Mesenchymal stem cell (in vitro differentiated cells and primary cell): ENCODE measurements at regions not wholly inside any gene's neighbourhood (a gene's known extent, or its start where the extent isn't known, plus 50 kb on each side); places are given as distances from the start of the nearest gene placed in this dataset.

Source experiments
- DNase-seq: peaks from one replicate; pipeline ENCODE4 v3.0.0-alpha.2; 2013
- H2AFZ ChIP-seq: one replicate; pipeline ENCODE4 v1.6.1; 2013; ENCODE audit warnings: low read depth, mild to moderate bottlenecking, control low read depth, inconsistent platforms, low read length, moderate library complexity
- H2AK5ac ChIP-seq: 2 replicates; pipeline ENCODE4 v1.6.1; 2013; ENCODE audit warnings: low read length, moderate library complexity, mild to moderate bottlenecking, inconsistent platforms; ENCODE audit not compliant: severe bottlenecking
- H2BK120ac ChIP-seq: one replicate; pipeline ENCODE4 v1.6.1; 2013; ENCODE audit warnings: low read depth, mild to moderate bottlenecking, inconsistent platforms, low read length, moderate library complexity
- H2BK12ac ChIP-seq, 2 experiments: one replicate each; pipeline ENCODE4 v1.6.1; 2013; ENCODE audit warnings: inconsistent platforms in 2 of 2, low read length in 2 of 2, mild to moderate bottlenecking in 2 of 2, moderate library complexity in 2 of 2, control low read depth in 1 of 2
- H2BK15ac ChIP-seq: one replicate; pipeline ENCODE4 v1.6.1; 2013; ENCODE audit warnings: mild to moderate bottlenecking, low read depth, inconsistent platforms; ENCODE audit not compliant: poor library complexity, severe bottlenecking
- H2BK5ac ChIP-seq: 2 replicates; pipeline ENCODE4 v1.6.1; 2013; ENCODE audit warnings: low read depth, mild to moderate bottlenecking, low read length, control low read depth, inconsistent platforms; ENCODE audit not compliant: poor library complexity, severe bottlenecking
- H3K14ac ChIP-seq, 2 experiments: one replicate each; pipeline ENCODE4 v1.6.1; 2013; ENCODE audit warnings: inconsistent platforms in 2 of 2, low read length in 2 of 2, control low read depth in 1 of 2, mild to moderate bottlenecking in 1 of 2, moderate library complexity in 1 of 2
- H3K18ac ChIP-seq, 2 experiments: one replicate each; pipeline ENCODE4 v1.6.1; 2013; ENCODE audit warnings: inconsistent platforms in 2 of 2, low read length in 2 of 2, control low read depth in 1 of 2, low read depth in 1 of 2, mild to moderate bottlenecking in 1 of 2
- H3K23ac ChIP-seq, 2 experiments: one replicate each; pipeline ENCODE4 v1.6.1; 2013; ENCODE audit warnings: inconsistent platforms in 2 of 2, low read length in 2 of 2, mild to moderate bottlenecking in 2 of 2, moderate library complexity in 2 of 2, control low read depth in 1 of 2
- H3K27ac ChIP-seq: 2 replicates; pipeline ENCODE4 v1.5.1; 2013; ENCODE audit warnings: mild to moderate bottlenecking, moderate library complexity, low read length, control low read depth, inconsistent platforms; ENCODE audit not compliant: poor library complexity, severe bottlenecking
- H3K27me3 ChIP-seq, 2 experiments: 2 replicates each; pipeline versions ENCODE4 v1.6.1 to v1.7.0; 2013; ENCODE audit warnings: low read length in 2 of 2, mild to moderate bottlenecking in 2 of 2, moderate library complexity in 2 of 2, control low read depth in 1 of 2, inconsistent platforms in 1 of 2; ENCODE audit not compliant: control insufficient read depth in 1 of 2, insufficient read depth in 1 of 2
- H3K36me3 ChIP-seq, 2 experiments: 2 replicates each; pipeline versions ENCODE4 v1.6.1 to v1.7.0; 2013; ENCODE audit warnings: low read length in 2 of 2, control low read depth in 1 of 2, inconsistent platforms in 1 of 2, low read depth in 1 of 2, mild to moderate bottlenecking in 1 of 2; ENCODE audit not compliant: insufficient read depth in 2 of 2, control insufficient read depth in 1 of 2
- H3K4ac ChIP-seq, 2 experiments: one replicate each; pipeline ENCODE4 v1.6.1; 2013; ENCODE audit warnings: inconsistent platforms in 2 of 2, low read length in 2 of 2, mild to moderate bottlenecking in 2 of 2, moderate library complexity in 2 of 2, control low read depth in 1 of 2, low read depth in 1 of 2
- H3K4me1 ChIP-seq: 2 replicates; pipeline ENCODE4 v1.6.1; 2013; ENCODE audit warnings: low read depth, low read length, control low read depth; ENCODE audit not compliant: control insufficient read depth, insufficient read depth
- H3K4me2 ChIP-seq: 2 replicates; pipeline ENCODE4 v1.6.1; 2013; ENCODE audit warnings: low read length, mild to moderate bottlenecking, inconsistent platforms; ENCODE audit not compliant: poor library complexity, severe bottlenecking
- H3K4me3 ChIP-seq, 2 experiments: 2 replicates each; pipeline versions ENCODE4 v1.5.1 to v1.7.0; 2013; ENCODE audit warnings: low read length in 2 of 2, mild to moderate bottlenecking in 2 of 2, control low read depth in 1 of 2, low read depth in 1 of 2; ENCODE audit not compliant: insufficient read depth in 1 of 2
- H3K79me1 ChIP-seq: replicated peaks from 2 replicates; pipeline ENCODE4 v1.6.1; 2013; ENCODE audit warnings: mild to moderate bottlenecking, control low read depth, low read length, inconsistent platforms; ENCODE audit not compliant: poor library complexity, severe bottlenecking
- H3K9ac ChIP-seq: 2 replicates; pipeline ENCODE4 v1.7.0; 2013; ENCODE audit warnings: mild to moderate bottlenecking, low read length, moderate library complexity
- H3K9me3 ChIP-seq: 2 replicates; pipeline ENCODE4 v1.7.0; 2013; ENCODE audit warnings: mild to moderate bottlenecking, low read length; ENCODE audit not compliant: control insufficient read depth
- H4K8ac ChIP-seq: one replicate; pipeline ENCODE4 v1.6.1; 2013; ENCODE audit warnings: inconsistent platforms, mild to moderate bottlenecking, low read length, moderate library complexity
- H4K91ac ChIP-seq: one replicate; pipeline ENCODE4 v1.6.1; 2013; ENCODE audit warnings: mild to moderate bottlenecking, low read length, inconsistent platforms
- WGBS: methylation state at CpG from one replicate; pipeline ENCODE4 v1.1.7; 2013; ENCODE audit warnings: mixed read lengths; 5-methylcytosine and 5-hydroxymethylcytosine counted together

DNA sequence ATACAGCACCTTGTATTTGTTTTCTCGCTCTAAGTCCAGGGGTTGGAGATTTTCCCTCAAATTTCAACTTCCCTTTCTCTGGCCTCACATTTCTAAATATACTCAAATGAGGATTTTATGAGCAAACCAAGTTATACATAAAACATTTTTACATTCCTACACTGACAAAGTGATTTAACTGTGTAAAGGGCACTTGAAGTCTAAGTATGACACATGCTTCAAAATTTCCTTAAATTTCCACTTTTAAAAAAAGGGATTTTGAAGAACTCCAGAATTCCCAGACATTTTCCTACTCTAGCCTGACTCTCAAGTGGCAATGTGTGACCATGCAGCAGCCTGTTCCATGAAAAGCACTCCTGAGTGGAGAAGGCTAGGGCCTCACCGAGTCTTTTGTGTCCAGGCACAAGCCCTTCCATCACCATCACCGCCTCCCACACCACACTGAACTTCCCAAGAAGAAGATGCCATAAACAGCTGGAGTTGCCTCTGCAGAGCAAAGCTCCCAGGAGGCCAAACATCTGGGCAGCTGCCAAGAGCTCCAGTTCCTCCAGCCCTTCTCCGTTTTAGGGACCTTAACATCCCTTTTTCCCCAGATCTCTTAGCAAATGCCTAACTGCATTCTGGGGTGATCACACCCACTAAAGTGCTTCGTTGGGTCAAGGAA is 68.9 kb downstream of the NCR2 start:
- Histone ChIP-seq H2AK5ac (no peak overlapping the region), H3K14ac (no peak overlapping the region), H3K27me3 (peaks cover 83 to 88% of the 10 kb centered on the region in 2 experiments), H4K8ac (no peak overlapping the region), H3K9me3 (peaks cover 3% of the 10 kb centered on the region), H3K27ac (no peak overlapping the region), H2BK12ac (no peak overlapping the region), H2AFZ (no peak overlapping the region), H3K23ac (no peak overlapping the region), H3K4me2 (no peak overlapping the region), H2BK15ac (no peak overlapping the region), H3K4me3 (no peak overlapping the region), H2BK120ac (no peak overlapping the region), H3K9ac (no peak overlapping the region), H3K4ac (no peak overlapping the region), H3K36me3 (no peaks in the 10 kb centered on the region), H3K79me1 (no peaks in the 10 kb centered on the region), H4K91ac (no peak overlapping the region), H3K4me1 (peaks cover 6% of the 10 kb centered on the region), H3K18ac (no peak overlapping the region), H2BK5ac (no peak overlapping the region)
- no peak for DNase-seq
- 56% methylated on average over 5 of the region's 5 CpGs for WGBS

DNA sequence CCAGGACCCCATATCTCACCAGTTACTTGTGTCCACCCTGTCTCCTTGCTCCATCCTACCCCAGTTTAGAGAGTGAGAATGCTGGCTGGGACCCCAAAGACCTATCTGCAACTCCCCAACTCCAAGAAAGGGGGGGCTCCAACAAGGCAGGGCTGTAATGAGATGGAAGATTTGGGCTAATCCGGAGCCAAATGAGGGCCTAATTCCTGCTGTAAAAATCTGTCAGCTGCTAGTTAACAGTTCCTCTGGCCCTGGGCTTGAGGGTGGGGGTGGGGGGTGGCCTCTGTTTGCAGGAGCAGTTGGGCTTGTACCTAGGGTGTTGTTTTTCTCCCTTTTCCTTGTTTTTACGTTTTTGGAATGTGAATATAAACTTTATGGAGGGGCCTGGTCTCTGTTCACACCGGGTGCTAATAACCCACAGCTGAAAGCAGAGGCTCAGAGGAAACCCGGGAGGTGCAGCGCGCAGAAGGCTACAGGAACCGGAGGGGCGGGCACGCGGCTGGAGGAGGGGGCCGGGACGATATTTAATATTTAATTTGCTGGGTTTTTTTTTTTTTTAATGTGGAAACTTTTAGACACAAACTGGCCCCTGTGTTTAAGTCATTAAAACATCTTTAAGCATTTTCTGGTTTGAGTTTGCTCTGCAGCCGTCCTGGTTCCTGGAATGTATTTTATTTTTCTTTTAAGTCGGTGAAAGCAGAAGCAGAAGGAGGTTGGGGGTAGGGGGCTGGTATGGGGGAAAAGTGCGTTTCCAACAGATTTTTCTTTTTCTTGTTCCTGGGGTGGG is 70.7 kb downstream of the NCR2 start:
- Histone ChIP-seq H3K18ac (no peak overlapping the region), H3K79me1 (no peaks in the 10 kb centered on the region)
- WGBS: 22% methylated on average over 13 of the region's 15 CpGs

DNA sequence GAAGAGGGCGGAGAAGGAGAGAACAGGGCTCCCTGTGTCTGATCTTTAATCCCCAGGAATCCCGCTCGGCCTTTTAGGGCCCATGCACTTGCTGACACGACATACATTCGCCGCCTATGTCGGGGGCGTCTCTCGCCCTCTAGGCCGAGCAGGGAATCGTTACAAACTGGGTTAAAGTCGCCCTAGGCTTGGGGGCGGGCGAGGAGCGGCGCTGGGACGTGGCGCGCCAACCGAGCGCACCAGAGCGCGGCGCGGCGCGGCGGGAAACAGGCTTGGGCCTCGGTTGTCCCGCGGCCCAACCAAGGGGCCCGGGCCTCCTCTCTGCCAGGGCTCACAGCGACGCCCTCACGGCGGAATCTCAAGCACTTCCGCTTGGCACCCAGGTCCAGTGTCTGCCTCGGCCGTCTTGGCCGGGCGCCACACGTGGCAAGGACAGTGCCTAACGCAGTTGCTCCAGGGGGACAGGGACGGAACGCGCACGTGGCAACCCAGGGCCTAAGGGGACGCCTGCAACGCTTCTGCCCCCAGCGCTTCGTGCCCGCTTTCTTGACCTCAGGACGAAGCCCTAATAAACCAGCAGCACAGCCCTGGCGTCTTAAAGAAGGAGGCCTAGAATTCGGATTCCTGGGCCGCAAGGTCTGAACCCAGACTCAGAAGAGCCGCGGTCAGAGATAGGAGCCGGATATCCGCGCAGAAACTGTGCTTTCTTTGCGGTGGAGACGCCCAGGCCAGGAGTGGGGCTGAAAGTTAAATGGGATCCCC is 71.5 kb downstream of the NCR2 start:
- H2BK15ac ChIP-seq: no peak overlapping the region
- no peak overlapping the region for H2AFZ ChIP-seq
- H2BK12ac ChIP-seq: no peak overlapping the region
- no peak overlapping the region for H3K4me3 ChIP-seq
- no peak overlapping the region for H3K9ac ChIP-seq
- no peak overlapping the region for H4K8ac ChIP-seq
- no peak overlapping the region for H3K18ac ChIP-seq
- 9% methylated on average over 51 of the region's 63 CpGs for WGBS
- no peaks in the 10 kb centered on the region for H3K79me1 ChIP-seq
- H3K4me1 ChIP-seq: peaks cover 6% of the 10 kb centered on the region
- no peak overlapping the region for H3K14ac ChIP-seq
- no peak overlapping the region for H4K91ac ChIP-seq
- no peak overlapping the region for H3K4ac ChIP-seq
- H3K4me2 ChIP-seq: no peak overlapping the region
- no peak overlapping the region for H3K27ac ChIP-seq
- peaks cover 88 to 91% of the 10 kb centered on the region in 2 experiments for H3K27me3 ChIP-seq
- H3K23ac ChIP-seq: no peak overlapping the region
- no peak overlapping the region for H2BK5ac ChIP-seq
- H3K9me3 ChIP-seq: no peaks in the 10 kb centered on the region
- no peak overlapping the region for H2BK120ac ChIP-seq
- DNase-seq: no peak
- no peaks in the 10 kb centered on the region for H3K36me3 ChIP-seq
- H2AK5ac ChIP-seq: no peak overlapping the region

More for the DNA sequence above, 70.7 kb downstream of the NCR2 start:
- DNase-seq: no peak
- H2BK15ac ChIP-seq: no peak overlapping the region
- H3K4ac ChIP-seq: no peak overlapping the region
- peaks cover 3% of the 10 kb centered on the region for H3K9me3 ChIP-seq
- no peak overlapping the region for H4K91ac ChIP-seq
- H3K27me3 ChIP-seq: peaks cover 89 to 93% of the 10 kb centered on the region in 2 experiments
- H2AFZ ChIP-seq: no peak overlapping the region
- no peak overlapping the region for H2BK120ac ChIP-seq
- no peaks in the 10 kb centered on the region for H3K36me3 ChIP-seq
- no peak overlapping the region for H3K14ac ChIP-seq
- no peak overlapping the region for H2BK5ac ChIP-seq
- no peak overlapping the region for H2BK12ac ChIP-seq
- no peak overlapping the region for H3K27ac ChIP-seq
- no peak overlapping the region for H3K4me2 ChIP-seq
- peaks cover 6% of the 10 kb centered on the region for H3K4me1 ChIP-seq
- H3K4me3 ChIP-seq: no peak overlapping the region
- H4K8ac ChIP-seq: no peak overlapping the region
- H2AK5ac ChIP-seq: no peak overlapping the region
- no peak overlapping the region for H3K9ac ChIP-seq
- H3K23ac ChIP-seq: no peak overlapping the region

DNA sequence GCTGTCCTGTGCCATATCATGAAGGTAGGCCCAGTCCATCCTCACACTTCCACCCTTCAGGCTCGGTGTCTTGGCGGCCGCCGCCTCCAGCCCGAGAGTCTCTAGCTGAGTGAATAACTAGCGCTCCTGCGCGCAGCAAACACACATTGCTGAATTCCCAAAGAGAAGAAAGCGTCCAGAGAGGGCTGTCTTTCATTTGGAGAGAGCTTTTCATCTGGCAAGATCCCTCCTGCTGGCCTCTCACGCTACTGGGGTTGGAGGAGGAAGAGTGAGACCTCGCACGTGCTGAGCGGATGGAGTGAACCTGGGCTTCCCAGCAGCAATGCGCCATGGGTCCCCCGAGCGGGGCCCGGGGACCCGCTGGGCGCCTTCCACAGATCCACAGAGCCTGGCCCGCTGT is 73.2 kb downstream of the NCR2 start:
- Histone ChIP-seq H3K9me3 (no peaks in the 10 kb centered on the region), H2BK12ac (no peak overlapping the region), H3K27me3 (peaks cover 92 to 94% of the 10 kb centered on the region in 2 experiments), H3K18ac (no peak overlapping the region), H3K4me3 (no peak overlapping the region), H3K36me3 (no peaks in the 10 kb centered on the region), H4K8ac (no peak overlapping the region), H2BK120ac (no peak overlapping the region), H3K23ac (no peak overlapping the region), H3K79me1 (no peaks in the 10 kb centered on the region), H2AFZ (no peak overlapping the region), H3K4me1 (peaks cover 6% of the 10 kb centered on the region), H2AK5ac (no peak overlapping the region), H2BK15ac (no peak overlapping the region), H4K91ac (no peak overlapping the region), H3K14ac (no peak overlapping the region), H3K9ac (no peak overlapping the region), H3K4me2 (no peak overlapping the region), H2BK5ac (no peak overlapping the region), H3K27ac (no peak overlapping the region), H3K4ac (no peak overlapping the region)
- DNase-seq: no peak
- 7% methylated on average over 20 of the region's 20 CpGs for WGBS
